ENCODE measurements at regions not wholly inside any gene's neighbourhood (a gene's known extent, or its start where the extent isn't known, plus 50 kb on each side); places are given as distances from the start of the nearest gene placed in this dataset.
"Not testable (repeated sequence)": the region's sequence is repeated elsewhere in the genome, so short reads cannot be mapped to it uniquely, and the experiment has no call there.

GRCh38 chr3:110995461-110996231 is 76.0 kb upstream of the NECTIN3 start:
- in situ Hi-C loops (cut with MboI; ENCODE audit: low pct_unique_long_range_greater_than_20kb, low sequenced_read_pairs): no loop called here
- DNase-seq: no peak

- in situ Hi-C loops (cut with MboI; ENCODE audit: low pct_unique_long_range_greater_than_20kb, low sequenced_read_pairs); DNase-seq: not testable (repeated sequence)
These were observed 72.8 kb upstream of the NECTIN3 start for GRCh38 chr3:110998766-110999165.

- DNase-seq; in situ Hi-C loops (cut with MboI; ENCODE audit: low pct_unique_long_range_greater_than_20kb, low sequenced_read_pairs): not testable (repeated sequence)
These were observed 65.1 kb upstream of the NECTIN3 start for GRCh38 chr3:111006485-111006884.

- no peak for DNase-seq
- in situ Hi-C loops (cut with MboI; ENCODE audit: low pct_unique_long_range_greater_than_20kb, low sequenced_read_pairs): no loop called here
These were observed 59.0 kb upstream of the NECTIN3 start for GRCh38 chr3:111012388-111013248.
